GM12875 (cell line): ENCODE measurements at regions not wholly inside any gene's neighbourhood (a gene's known extent, or its start where the extent isn't known, plus 50 kb on each side); places are given as distances from the start of the nearest gene placed in this dataset.

Source experiments
- H3K4me3 ChIP-seq: one replicate; pipeline ENCODE4 v1.5.1; 2011; ENCODE audit warnings: low read depth, low read length, control low read depth
- TF ChIP-seq, protein P1 (sequence below): IDR thresholded peaks from 2 replicates; pipeline ENCODE4 v1.5.1; 2011; ENCODE audit warnings: low read depth, mild to moderate bottlenecking, control low read depth, inconsistent platforms, low read length, moderate library complexity, borderline replicate concordance; ENCODE audit not compliant: insufficient read depth

DNA sequence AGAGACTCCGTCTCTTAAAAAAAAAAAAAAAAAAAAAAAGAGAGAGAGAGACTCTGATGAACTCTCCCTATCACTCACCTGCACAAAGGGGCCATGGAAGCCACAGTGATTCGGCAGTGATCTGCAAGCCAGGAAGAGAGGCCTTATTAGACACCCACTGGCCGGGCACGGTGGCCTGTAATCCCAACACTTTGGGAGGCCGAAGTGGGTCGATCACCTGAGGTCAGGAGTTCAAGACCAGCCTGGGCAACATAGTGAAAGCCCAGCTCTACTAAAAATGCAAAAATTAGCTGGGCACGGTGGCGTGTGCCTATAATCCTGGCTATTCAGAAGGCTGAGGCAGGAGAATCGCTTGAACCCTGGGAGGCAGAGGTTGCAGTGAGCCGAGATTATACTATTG is 198.5 kb upstream of the WSCD1 start:
- TF ChIP-seq, protein P1, sequence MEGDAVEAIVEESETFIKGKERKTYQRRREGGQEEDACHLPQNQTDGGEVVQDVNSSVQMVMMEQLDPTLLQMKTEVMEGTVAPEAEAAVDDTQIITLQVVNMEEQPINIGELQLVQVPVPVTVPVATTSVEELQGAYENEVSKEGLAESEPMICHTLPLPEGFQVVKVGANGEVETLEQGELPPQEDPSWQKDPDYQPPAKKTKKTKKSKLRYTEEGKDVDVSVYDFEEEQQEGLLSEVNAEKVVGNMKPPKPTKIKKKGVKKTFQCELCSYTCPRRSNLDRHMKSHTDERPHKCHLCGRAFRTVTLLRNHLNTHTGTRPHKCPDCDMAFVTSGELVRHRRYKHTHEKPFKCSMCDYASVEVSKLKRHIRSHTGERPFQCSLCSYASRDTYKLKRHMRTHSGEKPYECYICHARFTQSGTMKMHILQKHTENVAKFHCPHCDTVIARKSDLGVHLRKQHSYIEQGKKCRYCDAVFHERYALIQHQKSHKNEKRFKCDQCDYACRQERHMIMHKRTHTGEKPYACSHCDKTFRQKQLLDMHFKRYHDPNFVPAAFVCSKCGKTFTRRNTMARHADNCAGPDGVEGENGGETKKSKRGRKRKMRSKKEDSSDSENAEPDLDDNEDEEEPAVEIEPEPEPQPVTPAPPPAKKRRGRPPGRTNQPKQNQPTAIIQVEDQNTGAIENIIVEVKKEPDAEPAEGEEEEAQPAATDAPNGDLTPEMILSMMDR = no peak

DNA sequence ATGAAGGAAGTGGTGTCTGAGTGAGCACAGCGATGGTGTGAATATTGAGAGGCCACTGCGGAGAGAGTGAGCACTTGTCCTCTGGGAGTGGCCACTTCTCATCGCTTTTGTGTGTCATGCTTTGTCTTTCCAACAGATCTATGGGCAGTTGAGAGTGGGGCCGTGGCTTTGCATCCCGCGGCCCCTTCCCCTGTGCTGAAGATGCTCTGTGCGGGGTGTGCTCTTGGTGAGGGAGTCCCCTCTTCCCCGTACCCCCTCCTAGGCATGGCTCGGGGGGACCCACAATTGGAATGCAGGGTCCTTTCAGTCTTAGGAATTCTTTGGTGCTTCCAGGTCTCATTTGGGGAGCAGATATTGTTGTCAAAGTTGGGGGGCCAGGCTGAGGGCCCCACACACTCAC is 197.3 kb upstream of the WSCD1 start:
- TF ChIP-seq, protein P1 = no peak
- no peak overlapping the region for H3K4me3 ChIP-seq

More for the DNA sequence above, 198.5 kb upstream of the WSCD1 start:
- H3K4me3 ChIP-seq = no peak overlapping the region

DNA sequence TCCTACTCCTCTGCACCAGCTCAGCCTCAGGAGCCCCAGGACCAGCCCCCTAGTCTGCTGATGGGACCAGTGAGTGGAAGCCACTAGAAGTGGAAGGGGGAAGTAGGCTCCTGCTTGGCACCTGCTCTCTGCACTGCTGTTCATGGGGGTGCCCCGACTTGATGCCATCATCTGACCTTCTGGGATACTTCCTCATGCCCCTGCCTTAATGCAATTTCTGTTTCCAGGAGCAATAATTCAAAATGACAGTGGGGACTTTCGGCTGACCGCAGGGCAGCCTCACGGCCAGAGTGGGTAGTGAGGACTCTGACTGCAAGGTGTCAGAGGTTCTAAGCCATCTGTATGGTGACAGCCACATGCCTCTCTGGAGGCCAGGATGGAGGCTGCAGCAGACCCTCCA is 196.4 kb upstream of the WSCD1 start:
- TF ChIP-seq, protein P1 = no peak
- no peak overlapping the region for H3K4me3 ChIP-seq

DNA sequence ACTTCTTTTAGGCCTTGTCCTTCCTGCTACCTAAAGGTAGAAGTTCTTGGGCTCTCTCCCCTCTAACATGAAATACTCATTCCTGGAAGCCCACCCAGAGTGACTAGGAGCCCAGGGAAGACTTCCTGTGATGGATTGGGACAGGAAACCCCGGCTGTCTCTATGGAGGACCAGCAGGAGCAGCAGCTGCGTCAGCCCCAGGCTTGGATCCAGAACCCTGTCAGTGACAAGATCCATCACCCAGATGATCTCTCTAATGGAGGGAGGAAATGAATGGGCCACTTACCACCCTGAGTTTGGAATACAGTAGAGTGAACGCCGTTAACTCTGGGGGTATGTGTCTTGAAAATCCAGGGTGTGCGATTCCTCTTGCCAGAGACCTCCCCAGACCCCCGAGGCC is 195.7 kb upstream of the WSCD1 start:
- H3K4me3 ChIP-seq = no peak overlapping the region

DNA sequence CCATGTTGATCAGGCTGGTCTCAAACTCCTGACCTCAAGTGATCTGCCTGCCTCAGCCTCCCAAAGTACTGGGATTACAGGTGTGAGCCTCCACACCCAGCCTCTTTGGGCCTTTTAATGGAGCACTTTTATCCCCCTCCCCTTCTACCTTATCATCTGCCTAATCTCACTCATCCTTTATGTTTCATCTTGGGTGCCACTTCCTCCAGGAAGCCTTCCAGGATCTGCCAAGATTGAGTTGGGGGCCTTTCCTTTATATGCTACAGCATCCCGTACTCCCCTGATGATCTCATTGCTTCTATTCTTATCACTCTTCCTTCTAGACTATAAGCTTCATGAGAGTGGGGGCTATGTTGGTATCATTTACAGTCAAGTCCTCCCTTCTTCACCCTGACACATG is 192.8 kb upstream of the WSCD1 start:
- TF ChIP-seq, protein P1 = no peak
- no peak overlapping the region for H3K4me3 ChIP-seq

More for the DNA sequence above, 195.7 kb upstream of the WSCD1 start:
- TF ChIP-seq, protein P1 = no peak

DNA sequence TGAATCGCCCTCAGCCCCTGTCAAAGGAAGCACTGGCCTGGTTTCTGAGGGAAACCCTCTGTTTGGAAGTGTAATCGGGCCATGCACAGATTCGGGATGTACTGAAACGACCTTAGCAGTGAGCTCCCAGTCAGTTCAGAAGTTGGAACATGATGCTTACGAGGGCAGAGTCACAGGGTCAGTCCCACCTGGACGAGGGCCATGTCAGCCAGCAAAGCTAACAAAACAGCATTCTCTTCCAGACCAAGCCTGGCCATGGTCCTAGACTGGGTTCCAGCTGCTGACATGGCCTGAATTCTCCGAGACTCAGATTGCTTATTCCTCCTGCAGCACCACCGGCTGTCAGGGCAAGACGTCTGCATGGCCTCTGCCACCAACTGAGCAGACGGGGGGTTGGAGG is 192.2 kb upstream of the WSCD1 start:
- TF ChIP-seq, protein P1 = no peak
- no peak overlapping the region for H3K4me3 ChIP-seq

DNA sequence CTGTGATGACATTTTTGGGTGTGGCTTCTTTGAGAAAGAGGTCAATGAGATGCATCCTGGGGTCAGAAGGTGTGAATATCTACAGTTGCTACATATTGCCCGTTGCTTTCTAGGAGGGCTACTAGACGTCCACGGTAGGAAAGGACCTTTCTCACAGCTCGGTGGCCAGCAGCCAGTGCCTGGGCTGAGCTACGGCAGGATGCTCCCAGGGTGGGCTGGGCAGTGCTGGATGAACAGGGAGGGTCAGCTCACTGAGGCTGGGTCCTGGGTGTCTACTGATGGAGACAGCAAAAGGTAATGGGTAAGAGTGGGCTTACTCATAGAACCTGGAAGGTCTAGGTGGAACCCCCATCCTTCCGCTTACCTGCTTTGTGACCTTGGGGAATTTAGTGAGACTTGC is 188.3 kb upstream of the WSCD1 start:
- no peak overlapping the region for H3K4me3 ChIP-seq
- TF ChIP-seq, protein P1 = no peak
